ENCODE measurements at regions not wholly inside any gene's neighbourhood (a gene's known extent, or its start where the extent isn't known, plus 50 kb on each side); places are given as distances from the start of the nearest gene placed in this dataset.

- DNase-seq = no peak
- Histone ChIP-seq H3K79me2 (ENCODE audit: control insufficient read depth, insufficient read depth, low read length) (no peaks in the 10 kb centered on the region), H3K18ac (ENCODE audit: low read length) (no peak overlapping the region), H2BK120ac (ENCODE audit: low read depth, low read length) (no peak overlapping the region), H3K56ac (ENCODE audit: low read length) (no peak overlapping the region), H3K23ac (ENCODE audit: low read length) (no peak overlapping the region), H2BK5ac (ENCODE audit: low read length) (no peak overlapping the region), H3K4me2 (ENCODE audit: low read length) (no peak overlapping the region), H2BK15ac (replicated peaks; ENCODE audit: low read depth) (no peak overlapping the region), H3K36me3 (ENCODE audit: control insufficient read depth, insufficient read depth, low read length) (no peaks in the 10 kb centered on the region), H3K4me3 (ENCODE audit: low read length) (no peak overlapping the region), H3K27ac (ENCODE audit: low read depth, low read length) (no peak overlapping the region), H4K5ac (ENCODE audit: low read length) (no peak overlapping the region), H3K4me1 (ENCODE audit: control insufficient read depth, low read depth, low read length) (peaks cover 1% of the 10 kb centered on the region), H4K8ac (ENCODE audit: low read depth, low read length) (no peak overlapping the region), H3K79me1 (ENCODE audit: low read length) (no peaks in the 10 kb centered on the region), H2AK5ac (ENCODE audit: low read length) (no peak overlapping the region), H3K4ac (ENCODE audit: low read depth, low read length) (no peak overlapping the region), H3K27me3 (ENCODE audit: insufficient read depth, low read length, poor library complexity) (no peaks in the 10 kb centered on the region), H3K9ac (ENCODE audit: low read length) (no peak overlapping the region)
- no CpG with 5 or more reads among the region's 2 CpGs for WGBS (ENCODE audit: extremely low coverage, insufficient coverage, low lambda C conversion rate)
These were observed 312.4 kb upstream of the MEIS1 start for GRCh38 chr2:66122516-66122915.

GRCh38 chr2:66121946-66122345 is 313.0 kb upstream of the MEIS1 start:
- H4K8ac ChIP-seq (ENCODE audit: low read depth, low read length) = no peak overlapping the region
- DNase-seq = peak; percentile 40
- no peak overlapping the region for H2BK5ac ChIP-seq (ENCODE audit: low read length)
- H2BK120ac ChIP-seq (ENCODE audit: low read depth, low read length) = no peak overlapping the region
- no peak overlapping the region for H4K5ac ChIP-seq (ENCODE audit: low read length)
- no CpG with 5 or more reads among the region's 3 CpGs for WGBS (ENCODE audit: extremely low coverage, insufficient coverage, low lambda C conversion rate)
- no peak overlapping the region for H3K4me3 ChIP-seq (ENCODE audit: low read length)
- no peak overlapping the region for H3K56ac ChIP-seq (ENCODE audit: low read length)
- no peak overlapping the region for H3K23ac ChIP-seq (ENCODE audit: low read length)
- no peak overlapping the region for H3K4ac ChIP-seq (ENCODE audit: low read depth, low read length)
- H3K18ac ChIP-seq (ENCODE audit: low read length) = no peak overlapping the region
- H3K27me3 ChIP-seq (ENCODE audit: insufficient read depth, low read length, poor library complexity) = no peaks in the 10 kb centered on the region
- no peaks in the 10 kb centered on the region for H3K79me2 ChIP-seq (ENCODE audit: control insufficient read depth, insufficient read depth, low read length)
- H3K27ac ChIP-seq (ENCODE audit: low read depth, low read length) = no peak overlapping the region
- no peak overlapping the region for H3K9ac ChIP-seq (ENCODE audit: low read length)
- H2AK5ac ChIP-seq (ENCODE audit: low read length) = no peak overlapping the region
- H3K4me1 ChIP-seq (ENCODE audit: control insufficient read depth, low read depth, low read length) = peaks cover 1% of the 10 kb centered on the region
- no peak overlapping the region for H3K4me2 ChIP-seq (ENCODE audit: low read length)
- H2BK15ac ChIP-seq (replicated peaks; ENCODE audit: low read depth) = no peak overlapping the region
- H3K79me1 ChIP-seq (ENCODE audit: low read length) = no peaks in the 10 kb centered on the region
- no peaks in the 10 kb centered on the region for H3K36me3 ChIP-seq (ENCODE audit: control insufficient read depth, insufficient read depth, low read length)

- no peak overlapping the region for H2BK120ac ChIP-seq (ENCODE audit: low read depth, low read length)
- H3K4me1 ChIP-seq (ENCODE audit: control insufficient read depth, low read depth, low read length) = no peaks in the 10 kb centered on the region
- H4K5ac ChIP-seq (ENCODE audit: low read length) = no peak overlapping the region
- H3K27ac ChIP-seq (ENCODE audit: low read depth, low read length) = no peak overlapping the region
- WGBS (ENCODE audit: extremely low coverage, insufficient coverage, low lambda C conversion rate) = no CpG with 5 or more reads among the region's 2 CpGs
- no peak for DNase-seq
- no peak overlapping the region for H2BK5ac ChIP-seq (ENCODE audit: low read length)
- no peak overlapping the region for H2BK15ac ChIP-seq (replicated peaks; ENCODE audit: low read depth)
- H3K18ac ChIP-seq (ENCODE audit: low read length) = no peak overlapping the region
- H3K4me3 ChIP-seq (ENCODE audit: low read length) = no peak overlapping the region
- H3K4ac ChIP-seq (ENCODE audit: low read depth, low read length) = no peak overlapping the region
- H3K4me2 ChIP-seq (ENCODE audit: low read length) = no peak overlapping the region
- no peaks in the 10 kb centered on the region for H3K36me3 ChIP-seq (ENCODE audit: control insufficient read depth, insufficient read depth, low read length)
- H3K79me2 ChIP-seq (ENCODE audit: control insufficient read depth, insufficient read depth, low read length) = no peaks in the 10 kb centered on the region
- no peaks in the 10 kb centered on the region for H3K79me1 ChIP-seq (ENCODE audit: low read length)
- no peak overlapping the region for H3K9ac ChIP-seq (ENCODE audit: low read length)
- H4K8ac ChIP-seq (ENCODE audit: low read depth, low read length) = no peak overlapping the region
- no peak overlapping the region for H3K23ac ChIP-seq (ENCODE audit: low read length)
- no peaks in the 10 kb centered on the region for H3K27me3 ChIP-seq (ENCODE audit: insufficient read depth, low read length, poor library complexity)
- no peak overlapping the region for H3K56ac ChIP-seq (ENCODE audit: low read length)
- no peak overlapping the region for H2AK5ac ChIP-seq (ENCODE audit: low read length)
These were observed 320.8 kb upstream of the MEIS1 start for GRCh38 chr2:66113988-66114625.

DNA sequence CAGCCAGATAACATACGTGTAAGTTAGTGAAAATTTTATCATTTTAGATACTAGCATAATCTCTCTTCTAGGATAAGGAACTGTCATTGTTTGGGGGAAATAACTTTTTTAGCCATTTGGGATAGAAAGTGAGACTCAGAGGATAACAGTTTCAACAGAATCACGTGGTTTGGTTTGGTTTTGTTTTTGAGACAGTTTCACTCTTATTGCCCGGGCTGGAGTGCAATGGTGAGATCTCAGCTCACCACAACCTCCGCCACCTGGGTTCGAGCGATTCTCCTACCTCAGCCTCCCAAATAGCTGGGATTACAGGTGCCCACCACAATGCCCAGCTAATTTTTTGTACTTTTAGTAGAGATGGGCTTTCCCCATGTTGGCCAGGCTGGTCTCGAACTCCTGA is 323.2 kb upstream of the MEIS1 start:
- H3K4me2 ChIP-seq (ENCODE audit: low read length) = no peak overlapping the region
- H2AK5ac ChIP-seq (ENCODE audit: low read length) = no peak overlapping the region
- no peak overlapping the region for H2BK5ac ChIP-seq (ENCODE audit: low read length)
- H2BK120ac ChIP-seq (ENCODE audit: low read depth, low read length) = no peak overlapping the region
- H3K79me2 ChIP-seq (ENCODE audit: control insufficient read depth, insufficient read depth, low read length) = no peaks in the 10 kb centered on the region
- no peak overlapping the region for H4K8ac ChIP-seq (ENCODE audit: low read depth, low read length)
- no peak overlapping the region for H3K23ac ChIP-seq (ENCODE audit: low read length)
- H3K18ac ChIP-seq (ENCODE audit: low read length) = no peak overlapping the region
- H3K4me1 ChIP-seq (ENCODE audit: control insufficient read depth, low read depth, low read length) = no peaks in the 10 kb centered on the region
- no peak for DNase-seq
- no peaks in the 10 kb centered on the region for H3K79me1 ChIP-seq (ENCODE audit: low read length)
- WGBS (ENCODE audit: extremely low coverage, insufficient coverage, low lambda C conversion rate) = no CpG with 5 or more reads among the region's 7 CpGs
- no peaks in the 10 kb centered on the region for H3K36me3 ChIP-seq (ENCODE audit: control insufficient read depth, insufficient read depth, low read length)
- H3K4ac ChIP-seq (ENCODE audit: low read depth, low read length) = no peak overlapping the region
- no peak overlapping the region for H3K27ac ChIP-seq (ENCODE audit: low read depth, low read length)
- no peak overlapping the region for H4K5ac ChIP-seq (ENCODE audit: low read length)
- no peak overlapping the region for H3K4me3 ChIP-seq (ENCODE audit: low read length)
- no peak overlapping the region for H3K9ac ChIP-seq (ENCODE audit: low read length)
- H3K27me3 ChIP-seq (ENCODE audit: insufficient read depth, low read length, poor library complexity) = no peaks in the 10 kb centered on the region
- H3K56ac ChIP-seq (ENCODE audit: low read length) = no peak overlapping the region
- H2BK15ac ChIP-seq (replicated peaks; ENCODE audit: low read depth) = no peak overlapping the region

- Histone ChIP-seq H3K36me3 (ENCODE audit: control insufficient read depth, insufficient read depth, low read length) (no peaks in the 10 kb centered on the region), H4K5ac (ENCODE audit: low read length) (no peak overlapping the region), H3K23ac (ENCODE audit: low read length) (no peak overlapping the region), H3K27me3 (ENCODE audit: insufficient read depth, low read length, poor library complexity) (no peaks in the 10 kb centered on the region), H3K79me2 (ENCODE audit: control insufficient read depth, insufficient read depth, low read length) (no peaks in the 10 kb centered on the region), H2AK5ac (ENCODE audit: low read length) (no peak overlapping the region), H4K8ac (ENCODE audit: low read depth, low read length) (no peak overlapping the region), H3K4me1 (ENCODE audit: control insufficient read depth, low read depth, low read length) (no peaks in the 10 kb centered on the region), H2BK120ac (ENCODE audit: low read depth, low read length) (no peak overlapping the region), H3K79me1 (ENCODE audit: low read length) (no peaks in the 10 kb centered on the region), H3K4ac (ENCODE audit: low read depth, low read length) (no peak overlapping the region), H3K4me2 (ENCODE audit: low read length) (no peak overlapping the region), H2BK15ac (replicated peaks; ENCODE audit: low read depth) (no peak overlapping the region), H3K9ac (ENCODE audit: low read length) (no peak overlapping the region), H3K56ac (ENCODE audit: low read length) (no peak overlapping the region), H3K4me3 (ENCODE audit: low read length) (no peak overlapping the region), H3K18ac (ENCODE audit: low read length) (no peak overlapping the region), H2BK5ac (ENCODE audit: low read length) (no peak overlapping the region), H3K27ac (ENCODE audit: low read depth, low read length) (no peak overlapping the region)
- DNase-seq = no peak
- no CpG with 5 or more reads among the region's 2 CpGs for WGBS (ENCODE audit: extremely low coverage, insufficient coverage, low lambda C conversion rate)
These were observed 324.3 kb upstream of the MEIS1 start for GRCh38 chr2:66110608-66111007.

- H3K23ac ChIP-seq (ENCODE audit: low read length) = no peak overlapping the region
- H4K8ac ChIP-seq (ENCODE audit: low read depth, low read length) = no peak overlapping the region
- no peaks in the 10 kb centered on the region for H3K79me1 ChIP-seq (ENCODE audit: low read length)
- H4K5ac ChIP-seq (ENCODE audit: low read length) = no peak overlapping the region
- no CpG with 5 or more reads among the region's 2 CpGs for WGBS (ENCODE audit: extremely low coverage, insufficient coverage, low lambda C conversion rate)
- H2BK5ac ChIP-seq (ENCODE audit: low read length) = no peak overlapping the region
- H3K4me3 ChIP-seq (ENCODE audit: low read length) = no peak overlapping the region
- H3K79me2 ChIP-seq (ENCODE audit: control insufficient read depth, insufficient read depth, low read length) = no peaks in the 10 kb centered on the region
- no peak overlapping the region for H3K9ac ChIP-seq (ENCODE audit: low read length)
- H2BK15ac ChIP-seq (replicated peaks; ENCODE audit: low read depth) = no peak overlapping the region
- no peaks in the 10 kb centered on the region for H3K36me3 ChIP-seq (ENCODE audit: control insufficient read depth, insufficient read depth, low read length)
- H3K4ac ChIP-seq (ENCODE audit: low read depth, low read length) = no peak overlapping the region
- DNase-seq = no peak
- no peak overlapping the region for H3K56ac ChIP-seq (ENCODE audit: low read length)
- H3K27ac ChIP-seq (ENCODE audit: low read depth, low read length) = no peak overlapping the region
- H3K4me2 ChIP-seq (ENCODE audit: low read length) = no peak overlapping the region
- no peak overlapping the region for H3K18ac ChIP-seq (ENCODE audit: low read length)
- H2BK120ac ChIP-seq (ENCODE audit: low read depth, low read length) = no peak overlapping the region
- no peaks in the 10 kb centered on the region for H3K27me3 ChIP-seq (ENCODE audit: insufficient read depth, low read length, poor library complexity)
- no peaks in the 10 kb centered on the region for H3K4me1 ChIP-seq (ENCODE audit: control insufficient read depth, low read depth, low read length)
- no peak overlapping the region for H2AK5ac ChIP-seq (ENCODE audit: low read length)
These were observed 324.8 kb upstream of the MEIS1 start for GRCh38 chr2:66110086-66110485.

All from mesendoderm (in vitro differentiated cells).